AG04450 (cell line): ENCODE measurements at regions not wholly inside any gene's neighbourhood (a gene's known extent, or its start where the extent isn't known, plus 50 kb on each side); places are given as distances from the start of the nearest gene placed in this dataset.

Experiments used
- CTCF ChIA-PET: fragments of 300-600, 350-600 bp; formaldehyde crosslinking; extraction: SDS; loops from one replicate; lab custom pipeline; 2022; ENCODE audit warnings: antibody characterized with exemption, inconsistent platforms; lab: Charles Lee
- POLR2A ChIA-PET: fragments of 350-600 bp; formaldehyde crosslinking; extraction: SDS; loops from one replicate; lab custom pipeline; 2021; ENCODE audit warnings: antibody characterized with exemption, inconsistent platforms; lab: Yijun Ruan, JAX
- DNase-seq: peaks from one replicate; pipeline ENCODE4 v3.0.0-alpha.2; 2011; ENCODE audit warnings: low read depth, low spot score
- H3K27ac ChIP-seq: one replicate; pipeline ENCODE4 v1.5.1; 2012; ENCODE audit warnings: low read depth, low read length, control low read depth
- H3K27me3 ChIP-seq: one replicate; pipeline ENCODE4 v1.6.0; 2012; ENCODE audit warnings: low read length; ENCODE audit not compliant: control insufficient read depth, insufficient read depth
- H3K4me3 ChIP-seq: 2 replicates; pipeline ENCODE4 v1.5.1; 2011; ENCODE audit warnings: mild to moderate bottlenecking, low read depth, low read length, control low read depth
- H3K9me3 ChIP-seq: 2 replicates; pipeline ENCODE4 v1.5.1; 2012; ENCODE audit warnings: low read length; ENCODE audit not compliant: control insufficient read depth, insufficient read depth
- CTCF ChIP-seq: IDR thresholded peaks from 2 replicates; pipeline ENCODE4 v1.5.1; 2011; ENCODE audit warnings: low read depth, low read length, control low read depth, inconsistent platforms

- no peak for DNase-seq
- Histone ChIP-seq H3K9me3 (no peaks in the 10 kb centered on the region), H3K4me3 (no peak overlapping the region), H3K27me3 (no peaks in the 10 kb centered on the region), H3K27ac (no peak overlapping the region)
- ChIA-PET CTCF (no interaction called here), POLR2A (no interaction called here)
- TF ChIP-seq CTCF = no peak
These were observed 79.1 kb upstream of the IVNS1ABP start for GRCh38 chr1:185396126-185396525.

GRCh38 chr1:185393815-185394214 is 76.8 kb upstream of the IVNS1ABP start:
- Histone ChIP-seq H3K9me3 (no peaks in the 10 kb centered on the region), H3K4me3 (no peak overlapping the region), H3K27ac (no peak overlapping the region), H3K27me3 (no peaks in the 10 kb centered on the region)
- DNase-seq = no peak
- no peak for TF ChIP-seq CTCF
- ChIA-PET CTCF (no interaction called here), POLR2A (no interaction called here)

- Histone ChIP-seq H3K27me3 (no peaks in the 10 kb centered on the region), H3K4me3 (no peak overlapping the region), H3K9me3 (no peaks in the 10 kb centered on the region), H3K27ac (no peak overlapping the region)
- no peak for TF ChIP-seq CTCF
- DNase-seq = no peak
- ChIA-PET CTCF (interaction anchor here (0.6 kb wide), 1 partner anchor 148 kb away, joined by 3 read pairs; no protein-coding TSS in a partner anchor), POLR2A (interaction anchor here (0.7 kb wide), 1 partner anchor 232 kb away, joined by 5 read pairs; no protein-coding TSS in a partner anchor)
These were observed 76.2 kb upstream of the IVNS1ABP start for GRCh38 chr1:185393205-185393604.

GRCh38 chr1:185388815-185389214 is 71.8 kb upstream of the IVNS1ABP start:
- no peak for TF ChIP-seq CTCF
- no peaks in the 10 kb centered on the region for H3K9me3 ChIP-seq
- no peaks in the 10 kb centered on the region for H3K27me3 ChIP-seq
- ChIA-PET POLR2A (no interaction called here), CTCF (no interaction called here)
- no peak overlapping the region for H3K27ac ChIP-seq
- H3K4me3 ChIP-seq = no peak overlapping the region
- no peak for DNase-seq

- ChIA-PET POLR2A (no interaction called here), CTCF (interaction anchor here (0.6 kb wide), 1 partner anchor 61 kb away, joined by 3 read pairs; no protein-coding TSS in a partner anchor)
- no peak for DNase-seq
- Histone ChIP-seq H3K27ac (no peak overlapping the region), H3K4me3 (no peak overlapping the region), H3K9me3 (no peaks in the 10 kb centered on the region), H3K27me3 (no peaks in the 10 kb centered on the region)
- TF ChIP-seq CTCF = no peak
These were observed 71.3 kb upstream of the IVNS1ABP start for GRCh38 chr1:185388346-185388745.
